ENCODE measurements at regions not wholly inside any gene's neighbourhood (a gene's known extent, or its start where the extent isn't known, plus 50 kb on each side); places are given as distances from the start of the nearest gene placed in this dataset.

DNA sequence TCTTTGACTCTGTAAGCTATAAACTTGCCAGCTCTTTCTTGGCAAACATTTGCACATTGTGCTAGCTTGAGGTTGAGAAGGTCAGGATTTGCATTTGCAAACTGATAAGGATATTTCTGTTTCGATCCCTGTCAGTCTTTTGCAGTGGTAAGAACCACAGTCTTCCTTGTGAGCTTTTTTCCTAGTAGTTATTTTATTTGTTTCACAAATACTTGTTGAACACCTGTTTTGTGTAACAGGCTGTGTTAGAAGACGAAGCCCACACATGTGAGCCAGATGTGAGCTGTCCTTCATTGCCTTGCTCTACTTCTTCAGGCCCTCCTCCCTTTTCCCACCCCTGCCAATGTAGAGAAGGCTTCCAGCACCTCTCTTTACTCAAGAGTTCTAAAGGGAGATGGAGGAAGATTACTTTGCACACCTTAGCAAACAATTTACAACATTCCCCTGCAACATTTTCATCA, 327.0 kb upstream of the KLF4 start:
- Histone ChIP-seq H3K36me3 (ENCODE audit: control insufficient read depth in 2 of 2, insufficient read depth in 1 of 2, low read length in 2 of 2) (no peaks in the 10 kb centered on the region), H3K27ac (ENCODE audit: extremely low read depth, low read depth, low read length) (no peak overlapping the region), H3K4me3 (ENCODE audit: low read depth, low read length) (no peak overlapping the region), H3K9me3 (ENCODE audit: control insufficient read depth, insufficient read depth, low read depth, low read length) (no peaks in the 10 kb centered on the region), H3K4me1 (ENCODE audit: control insufficient read depth, insufficient read depth, low read length) (no peaks in the 10 kb centered on the region)
- TF ChIP-seq, protein P1, sequence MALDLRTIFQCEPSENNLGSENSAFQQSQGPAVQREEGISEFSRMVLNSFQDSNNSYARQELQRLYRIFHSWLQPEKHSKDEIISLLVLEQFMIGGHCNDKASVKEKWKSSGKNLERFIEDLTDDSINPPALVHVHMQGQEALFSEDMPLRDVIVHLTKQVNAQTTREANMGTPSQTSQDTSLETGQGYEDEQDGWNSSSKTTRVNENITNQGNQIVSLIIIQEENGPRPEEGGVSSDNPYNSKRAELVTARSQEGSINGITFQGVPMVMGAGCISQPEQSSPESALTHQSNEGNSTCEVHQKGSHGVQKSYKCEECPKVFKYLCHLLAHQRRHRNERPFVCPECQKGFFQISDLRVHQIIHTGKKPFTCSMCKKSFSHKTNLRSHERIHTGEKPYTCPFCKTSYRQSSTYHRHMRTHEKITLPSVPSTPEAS (tag by site-specific recombination; IDR thresholded peaks at IDR 0.05) = no peak
- TF ChIP-seq, protein P2, sequence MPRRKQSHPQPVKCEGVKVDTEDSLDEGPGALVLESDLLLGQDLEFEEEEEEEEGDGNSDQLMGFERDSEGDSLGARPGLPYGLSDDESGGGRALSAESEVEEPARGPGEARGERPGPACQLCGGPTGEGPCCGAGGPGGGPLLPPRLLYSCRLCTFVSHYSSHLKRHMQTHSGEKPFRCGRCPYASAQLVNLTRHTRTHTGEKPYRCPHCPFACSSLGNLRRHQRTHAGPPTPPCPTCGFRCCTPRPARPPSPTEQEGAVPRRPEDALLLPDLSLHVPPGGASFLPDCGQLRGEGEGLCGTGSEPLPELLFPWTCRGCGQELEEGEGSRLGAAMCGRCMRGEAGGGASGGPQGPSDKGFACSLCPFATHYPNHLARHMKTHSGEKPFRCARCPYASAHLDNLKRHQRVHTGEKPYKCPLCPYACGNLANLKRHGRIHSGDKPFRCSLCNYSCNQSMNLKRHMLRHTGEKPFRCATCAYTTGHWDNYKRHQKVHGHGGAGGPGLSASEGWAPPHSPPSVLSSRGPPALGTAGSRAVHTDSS (tag by site-specific recombination; IDR thresholded peaks at IDR 0.05) = no peak
- no peak for TF ChIP-seq ZNF248 (tag by site-specific recombination; IDR thresholded peaks at IDR 0.05)
- TF ChIP-seq ZNF2 (tag by site-specific recombination; IDR thresholded peaks at IDR 0.05) = no peak
- TF ChIP-seq ZNF140 (tag by site-specific recombination; IDR thresholded peaks at IDR 0.05) = no peak
- no peak for TF ChIP-seq ZFP69B (tag by site-specific recombination; IDR thresholded peaks at IDR 0.05)
- TF ChIP-seq ZNF426 (tag by site-specific recombination; IDR thresholded peaks at IDR 0.05) = no peak
- no peak for TF ChIP-seq SCRT1 (tag by site-specific recombination; IDR thresholded peaks at IDR 0.05; ENCODE audit: borderline replicate concordance)
- no peak for TF ChIP-seq ZFHX2 (tag by site-specific recombination; conservative IDR thresholded peaks at IDR 0.05)
- no peak for TF ChIP-seq ZNF19 (tag by site-specific recombination; IDR thresholded peaks at IDR 0.05; ENCODE audit: low read depth)
- ChIA-PET CTCF (no interaction called here), POLR2A (no interaction called here)

DNA sequence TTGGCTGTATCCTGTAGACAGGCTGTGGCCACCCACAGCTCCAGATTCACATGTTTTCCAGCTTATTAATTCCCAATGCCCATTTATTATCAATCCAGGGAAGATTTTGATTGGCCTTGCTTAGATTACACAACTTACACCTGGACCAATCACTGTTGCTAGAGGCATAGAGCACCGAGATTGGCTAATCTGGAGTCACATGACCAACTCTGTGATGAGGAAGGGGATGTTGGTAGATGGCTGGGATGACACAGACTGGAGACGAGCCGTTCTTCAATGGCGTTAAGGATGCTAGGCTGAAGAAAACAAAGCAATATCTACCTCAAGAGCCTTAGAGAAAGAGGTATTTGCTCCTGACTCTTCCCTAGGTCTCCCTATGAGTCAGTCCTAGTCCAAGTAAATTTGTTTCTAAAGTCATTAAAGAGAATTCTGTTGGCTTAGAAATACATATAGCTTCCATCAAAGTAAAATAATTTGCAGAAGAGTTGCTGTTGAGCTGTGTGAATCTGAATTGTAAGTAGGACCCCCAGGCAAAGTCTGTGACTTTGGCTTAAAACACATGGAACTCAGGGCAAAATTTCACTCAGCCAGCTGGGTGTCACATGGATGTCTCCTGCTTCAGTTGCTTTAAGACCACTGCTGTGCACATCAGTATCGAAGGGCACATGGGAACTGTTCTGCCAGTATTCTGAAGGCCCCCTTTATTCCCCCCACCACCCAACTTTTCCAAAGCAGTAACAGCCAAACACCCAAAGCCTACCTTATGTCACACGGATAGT, 326.4 kb upstream of the KLF4 start:
- Histone ChIP-seq H3K4me3 (ENCODE audit: low read depth, low read length) (no peak overlapping the region), H3K27ac (ENCODE audit: extremely low read depth, low read depth, low read length) (no peak overlapping the region), H3K9me3 (ENCODE audit: control insufficient read depth, insufficient read depth, low read depth, low read length) (no peaks in the 10 kb centered on the region), H3K36me3 (ENCODE audit: control insufficient read depth in 2 of 2, insufficient read depth in 1 of 2, low read length in 2 of 2) (no peaks in the 10 kb centered on the region), H3K4me1 (ENCODE audit: control insufficient read depth, insufficient read depth, low read length) (no peaks in the 10 kb centered on the region)
- POLR2A ChIA-PET = no interaction called here
- CTCF ChIA-PET = no interaction called here
- TF ChIP-seq ZNF394 (tag by site-specific recombination; IDR thresholded peaks at IDR 0.05; ENCODE audit: borderline replicate concordance) (no peak), ZNF398 (tag by site-specific recombination; IDR thresholded peaks at IDR 0.05) (no peak), ZEB2 (tag by site-specific recombination; IDR thresholded peaks at IDR 0.05) (no peak), ZBTB17 (tag by site-specific recombination; IDR thresholded peaks at IDR 0.05) (no peak), ZNF274 (IDR thresholded peaks at IDR 0.05; ENCODE audit: low read length) (no peak), ZNF274 (tag by site-specific recombination; IDR thresholded peaks at IDR 0.05; ENCODE audit: borderline replicate concordance) (no peak), ZNF747 (tag by site-specific recombination; IDR thresholded peaks at IDR 0.05) (no peak), KLF16 (tag by site-specific recombination; IDR thresholded peaks at IDR 0.05) (no peak), REPIN1 (tag by site-specific recombination; IDR thresholded peaks at IDR 0.05; ENCODE audit: low read depth) (no peak), ZNF223 (tag by site-specific recombination; IDR thresholded peaks at IDR 0.05) (no peak), OVOL3 (tag by site-specific recombination; IDR thresholded peaks at IDR 0.05) (no peak), ZNF292 (tag by site-specific recombination; IDR thresholded peaks at IDR 0.05; ENCODE audit: borderline replicate concordance, low read depth) (no peak), ZNF792 (tag by site-specific recombination; IDR thresholded peaks at IDR 0.05) (no peak), ZNF157 (tag by site-specific recombination; IDR thresholded peaks at IDR 0.05) (no peak), REST (tag by site-specific recombination; IDR thresholded peaks at IDR 0.05) (no peak)
